Mesenchymal stem cell (in vitro differentiated cells and primary cell): ENCODE measurements at regions not wholly inside any gene's neighbourhood (a gene's known extent, or its start where the extent isn't known, plus 50 kb on each side); places are given as distances from the start of the nearest gene placed in this dataset.

Experiments
- DNase-seq: peaks from one replicate; pipeline ENCODE4 v3.0.0-alpha.2; 2013
- H2AFZ ChIP-seq: one replicate; pipeline ENCODE4 v1.6.1; 2013; ENCODE audit warnings: low read depth, mild to moderate bottlenecking, control low read depth, inconsistent platforms, low read length, moderate library complexity
- H2AK5ac ChIP-seq: 2 replicates; pipeline ENCODE4 v1.6.1; 2013; ENCODE audit warnings: low read length, moderate library complexity, mild to moderate bottlenecking, inconsistent platforms; ENCODE audit not compliant: severe bottlenecking
- H2BK120ac ChIP-seq: one replicate; pipeline ENCODE4 v1.6.1; 2013; ENCODE audit warnings: low read depth, mild to moderate bottlenecking, inconsistent platforms, low read length, moderate library complexity
- H2BK12ac ChIP-seq, 2 experiments: one replicate each; pipeline ENCODE4 v1.6.1; 2013; ENCODE audit warnings: inconsistent platforms in 2 of 2, low read length in 2 of 2, mild to moderate bottlenecking in 2 of 2, moderate library complexity in 2 of 2, control low read depth in 1 of 2
- H2BK15ac ChIP-seq: one replicate; pipeline ENCODE4 v1.6.1; 2013; ENCODE audit warnings: mild to moderate bottlenecking, low read depth, inconsistent platforms; ENCODE audit not compliant: poor library complexity, severe bottlenecking
- H2BK5ac ChIP-seq: 2 replicates; pipeline ENCODE4 v1.6.1; 2013; ENCODE audit warnings: low read depth, mild to moderate bottlenecking, low read length, control low read depth, inconsistent platforms; ENCODE audit not compliant: poor library complexity, severe bottlenecking
- H3K14ac ChIP-seq, 2 experiments: one replicate each; pipeline ENCODE4 v1.6.1; 2013; ENCODE audit warnings: inconsistent platforms in 2 of 2, low read length in 2 of 2, control low read depth in 1 of 2, mild to moderate bottlenecking in 1 of 2, moderate library complexity in 1 of 2
- H3K18ac ChIP-seq, 2 experiments: one replicate each; pipeline ENCODE4 v1.6.1; 2013; ENCODE audit warnings: inconsistent platforms in 2 of 2, low read length in 2 of 2, control low read depth in 1 of 2, low read depth in 1 of 2, mild to moderate bottlenecking in 1 of 2
- H3K23ac ChIP-seq, 2 experiments: one replicate each; pipeline ENCODE4 v1.6.1; 2013; ENCODE audit warnings: inconsistent platforms in 2 of 2, low read length in 2 of 2, mild to moderate bottlenecking in 2 of 2, moderate library complexity in 2 of 2, control low read depth in 1 of 2
- H3K27ac ChIP-seq: 2 replicates; pipeline ENCODE4 v1.5.1; 2013; ENCODE audit warnings: mild to moderate bottlenecking, moderate library complexity, low read length, control low read depth, inconsistent platforms; ENCODE audit not compliant: poor library complexity, severe bottlenecking
- H3K27me3 ChIP-seq, 2 experiments: 2 replicates each; pipeline versions ENCODE4 v1.6.1 to v1.7.0; 2013; ENCODE audit warnings: low read length in 2 of 2, mild to moderate bottlenecking in 2 of 2, moderate library complexity in 2 of 2, control low read depth in 1 of 2, inconsistent platforms in 1 of 2; ENCODE audit not compliant: control insufficient read depth in 1 of 2, insufficient read depth in 1 of 2
- H3K36me3 ChIP-seq, 2 experiments: 2 replicates each; pipeline versions ENCODE4 v1.6.1 to v1.7.0; 2013; ENCODE audit warnings: low read length in 2 of 2, control low read depth in 1 of 2, inconsistent platforms in 1 of 2, low read depth in 1 of 2, mild to moderate bottlenecking in 1 of 2; ENCODE audit not compliant: insufficient read depth in 2 of 2, control insufficient read depth in 1 of 2
- H3K4ac ChIP-seq, 2 experiments: one replicate each; pipeline ENCODE4 v1.6.1; 2013; ENCODE audit warnings: inconsistent platforms in 2 of 2, low read length in 2 of 2, mild to moderate bottlenecking in 2 of 2, moderate library complexity in 2 of 2, control low read depth in 1 of 2, low read depth in 1 of 2
- H3K4me1 ChIP-seq: 2 replicates; pipeline ENCODE4 v1.6.1; 2013; ENCODE audit warnings: low read depth, low read length, control low read depth; ENCODE audit not compliant: control insufficient read depth, insufficient read depth
- H3K4me2 ChIP-seq: 2 replicates; pipeline ENCODE4 v1.6.1; 2013; ENCODE audit warnings: low read length, mild to moderate bottlenecking, inconsistent platforms; ENCODE audit not compliant: poor library complexity, severe bottlenecking
- H3K4me3 ChIP-seq, 2 experiments: 2 replicates each; pipeline versions ENCODE4 v1.5.1 to v1.7.0; 2013; ENCODE audit warnings: low read length in 2 of 2, mild to moderate bottlenecking in 2 of 2, control low read depth in 1 of 2, low read depth in 1 of 2; ENCODE audit not compliant: insufficient read depth in 1 of 2
- H3K79me1 ChIP-seq: replicated peaks from 2 replicates; pipeline ENCODE4 v1.6.1; 2013; ENCODE audit warnings: mild to moderate bottlenecking, control low read depth, low read length, inconsistent platforms; ENCODE audit not compliant: poor library complexity, severe bottlenecking
- H3K9ac ChIP-seq: 2 replicates; pipeline ENCODE4 v1.7.0; 2013; ENCODE audit warnings: mild to moderate bottlenecking, low read length, moderate library complexity
- H3K9me3 ChIP-seq: 2 replicates; pipeline ENCODE4 v1.7.0; 2013; ENCODE audit warnings: mild to moderate bottlenecking, low read length; ENCODE audit not compliant: control insufficient read depth
- H4K8ac ChIP-seq: one replicate; pipeline ENCODE4 v1.6.1; 2013; ENCODE audit warnings: inconsistent platforms, mild to moderate bottlenecking, low read length, moderate library complexity
- H4K91ac ChIP-seq: one replicate; pipeline ENCODE4 v1.6.1; 2013; ENCODE audit warnings: mild to moderate bottlenecking, low read length, inconsistent platforms
- WGBS: methylation state at CpG from one replicate; pipeline ENCODE4 v1.1.7; 2013; ENCODE audit warnings: mixed read lengths; 5-methylcytosine and 5-hydroxymethylcytosine counted together

DNA sequence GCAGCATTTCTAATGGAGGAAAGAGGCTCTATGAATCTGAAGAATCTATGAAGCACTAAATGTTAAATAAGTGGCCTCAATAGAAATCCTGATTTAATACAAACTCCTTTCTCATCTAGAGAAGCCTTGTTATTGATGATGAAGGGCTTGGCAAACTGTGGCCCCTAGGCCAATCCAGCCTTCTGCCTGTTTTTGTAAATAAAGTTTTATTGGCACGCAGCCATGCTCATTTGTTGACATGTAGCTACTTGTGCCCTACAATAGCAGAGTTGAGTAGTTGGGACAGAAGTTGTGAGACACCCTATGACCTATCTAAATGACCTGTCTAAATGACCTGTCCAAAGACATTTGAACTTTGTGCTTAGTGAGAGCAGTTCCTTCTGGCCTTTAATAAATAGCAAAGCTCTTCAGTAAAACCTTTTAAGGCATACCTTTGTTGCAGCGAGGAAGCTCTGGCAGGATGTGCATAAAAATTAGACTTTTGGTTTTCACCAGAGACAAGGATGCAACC, 484.4 kb upstream of the SPRED2 start:
- H3K27me3 ChIP-seq = no peaks in the 10 kb centered on the region
- H3K4me1 ChIP-seq = no peaks in the 10 kb centered on the region
- no peaks in the 10 kb centered on the region for H3K9me3 ChIP-seq
- no peak overlapping the region for H2BK5ac ChIP-seq
- no peak overlapping the region for H3K14ac ChIP-seq
- no peak overlapping the region for H3K18ac ChIP-seq
- H3K4ac ChIP-seq = no peak overlapping the region
- no peak overlapping the region for H2BK12ac ChIP-seq
- H2AFZ ChIP-seq = no peak overlapping the region
- no peak for DNase-seq
- no peak overlapping the region for H3K27ac ChIP-seq
- H3K9ac ChIP-seq = no peak overlapping the region
- no peak overlapping the region for H3K23ac ChIP-seq
- H3K36me3 ChIP-seq = no peaks in the 10 kb centered on the region
- WGBS = 77% methylated on average over 2 of the region's 2 CpGs
- no peaks in the 10 kb centered on the region for H3K79me1 ChIP-seq
- H2BK15ac ChIP-seq = no peak overlapping the region
- H4K91ac ChIP-seq = no peak overlapping the region
- H2BK120ac ChIP-seq = no peak overlapping the region
- no peak overlapping the region for H2AK5ac ChIP-seq
- no peak overlapping the region for H3K4me3 ChIP-seq
- no peak overlapping the region for H3K4me2 ChIP-seq
- no peak overlapping the region for H4K8ac ChIP-seq

DNA sequence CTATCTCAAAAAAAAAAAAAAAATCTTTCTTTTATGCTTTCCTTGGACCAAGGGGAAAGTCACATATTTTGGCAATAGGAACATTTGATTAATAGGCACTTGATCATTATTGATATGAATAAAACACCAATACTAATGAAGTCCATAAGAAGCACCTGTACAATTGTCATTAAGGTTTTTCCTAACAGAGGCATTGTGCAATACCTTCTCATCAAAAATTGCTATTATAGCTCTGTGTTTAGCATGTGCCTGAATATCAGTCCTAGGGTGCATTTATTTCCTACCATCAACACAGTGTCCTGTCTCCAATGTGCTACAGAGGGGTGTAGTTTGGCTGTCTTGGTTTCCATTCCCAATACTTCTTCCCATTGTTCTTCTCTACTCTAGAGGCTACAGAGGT, 483.8 kb upstream of the SPRED2 start:
- H3K18ac ChIP-seq = no peak overlapping the region
- no peak overlapping the region for H3K9ac ChIP-seq
- H2BK15ac ChIP-seq = no peak overlapping the region
- H4K91ac ChIP-seq = no peak overlapping the region
- no peak overlapping the region for H2BK12ac ChIP-seq
- H3K27me3 ChIP-seq = no peaks in the 10 kb centered on the region
- no peaks in the 10 kb centered on the region for H3K9me3 ChIP-seq
- no peak overlapping the region for H3K27ac ChIP-seq
- H2AK5ac ChIP-seq = no peak overlapping the region
- no peak overlapping the region for H2AFZ ChIP-seq
- no peaks in the 10 kb centered on the region for H3K36me3 ChIP-seq
- H3K79me1 ChIP-seq = no peaks in the 10 kb centered on the region
- no peak overlapping the region for H3K14ac ChIP-seq
- no peak overlapping the region for H2BK120ac ChIP-seq
- no peak overlapping the region for H3K4ac ChIP-seq
- no peaks in the 10 kb centered on the region for H3K4me1 ChIP-seq
- no peak overlapping the region for H3K23ac ChIP-seq
- H3K4me2 ChIP-seq = no peak overlapping the region
- no peak overlapping the region for H3K4me3 ChIP-seq
- no peak for DNase-seq
- no peak overlapping the region for H2BK5ac ChIP-seq
- H4K8ac ChIP-seq = no peak overlapping the region

DNA sequence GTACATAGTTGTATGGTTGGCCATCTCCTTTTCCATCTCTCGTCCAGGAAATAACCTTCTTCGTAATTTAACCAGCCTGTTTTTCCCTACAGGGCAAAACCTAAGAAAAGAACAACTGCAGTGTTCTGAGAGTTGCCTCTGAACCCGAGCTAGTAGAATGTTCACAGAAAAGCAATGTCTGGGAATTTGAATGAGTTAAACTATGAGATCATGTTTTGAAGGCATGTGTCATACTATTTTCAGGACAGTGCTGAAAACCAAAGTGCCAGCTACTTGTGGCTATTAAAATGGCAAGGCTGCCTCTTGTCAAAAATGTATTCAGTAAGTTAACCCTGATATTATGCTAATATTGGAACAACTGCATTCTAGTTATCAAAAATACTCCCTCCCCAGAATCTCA, 482.9 kb upstream of the SPRED2 start:
- H3K18ac ChIP-seq = no peak overlapping the region
- no peak overlapping the region for H2AFZ ChIP-seq
- no peaks in the 10 kb centered on the region for H3K27me3 ChIP-seq
- no peak overlapping the region for H4K8ac ChIP-seq
- H2BK5ac ChIP-seq = no peak overlapping the region
- no peaks in the 10 kb centered on the region for H3K36me3 ChIP-seq
- H4K91ac ChIP-seq = no peak overlapping the region
- H3K14ac ChIP-seq = no peak overlapping the region
- H2BK120ac ChIP-seq = no peak overlapping the region
- no peaks in the 10 kb centered on the region for H3K9me3 ChIP-seq
- H3K4me3 ChIP-seq = no peak overlapping the region
- 76% methylated on average over 2 of the region's 3 CpGs for WGBS
- no peak overlapping the region for H3K4ac ChIP-seq
- H3K27ac ChIP-seq = no peak overlapping the region
- H2AK5ac ChIP-seq = no peak overlapping the region
- no peak overlapping the region for H3K23ac ChIP-seq
- H3K4me1 ChIP-seq = no peaks in the 10 kb centered on the region
- no peak overlapping the region for H2BK15ac ChIP-seq
- H3K4me2 ChIP-seq = no peak overlapping the region
- H3K9ac ChIP-seq = no peak overlapping the region
- no peak for DNase-seq
- H2BK12ac ChIP-seq = no peak overlapping the region
- H3K79me1 ChIP-seq = no peaks in the 10 kb centered on the region

DNA sequence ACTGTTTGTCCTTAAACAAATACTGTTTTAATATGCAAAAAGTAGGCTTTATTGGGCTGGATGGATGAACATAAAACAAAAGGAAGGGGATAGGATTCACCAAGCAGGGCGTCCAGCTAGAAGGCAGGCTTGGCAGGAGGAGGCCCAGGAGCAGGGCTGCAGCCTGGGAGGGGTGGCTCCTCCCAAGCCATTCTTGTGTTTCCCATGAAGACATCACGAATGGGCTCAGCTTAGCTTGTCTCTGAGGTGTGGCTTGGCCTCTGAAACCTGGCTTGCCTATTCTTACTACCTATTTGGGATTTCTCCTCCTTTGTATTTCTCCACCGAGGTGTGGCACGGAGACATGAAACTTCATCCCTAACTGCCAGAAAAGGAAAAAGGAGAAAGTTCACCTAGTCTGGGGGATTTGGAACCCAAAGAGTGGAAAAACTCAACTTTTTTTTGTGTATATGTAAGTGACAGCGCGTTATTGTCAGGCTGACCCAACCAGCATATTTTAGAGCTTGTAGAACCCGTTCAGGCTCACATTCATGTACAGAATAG, 481.9 kb upstream of the SPRED2 start:
- H3K4ac ChIP-seq = no peak overlapping the region
- H4K91ac ChIP-seq = no peak overlapping the region
- H2BK5ac ChIP-seq = no peak overlapping the region
- no peaks in the 10 kb centered on the region for H3K4me1 ChIP-seq
- no peak overlapping the region for H3K14ac ChIP-seq
- H2BK12ac ChIP-seq = no peak overlapping the region
- H3K27me3 ChIP-seq = no peaks in the 10 kb centered on the region
- H2BK15ac ChIP-seq = no peak overlapping the region
- no peak overlapping the region for H3K4me2 ChIP-seq
- H3K18ac ChIP-seq = no peak overlapping the region
- no peak overlapping the region for H4K8ac ChIP-seq
- no peak overlapping the region for H2AFZ ChIP-seq
- no peak for DNase-seq
- H3K79me1 ChIP-seq = no peaks in the 10 kb centered on the region
- no peaks in the 10 kb centered on the region for H3K9me3 ChIP-seq
- no peak overlapping the region for H3K27ac ChIP-seq
- 77% methylated on average over 7 of the region's 7 CpGs for WGBS
- no peak overlapping the region for H2BK120ac ChIP-seq
- H3K4me3 ChIP-seq = no peak overlapping the region
- no peak overlapping the region for H2AK5ac ChIP-seq
- no peak overlapping the region for H3K23ac ChIP-seq
- H3K36me3 ChIP-seq = no peaks in the 10 kb centered on the region
- H3K9ac ChIP-seq = no peak overlapping the region
